Activated CD8-positive, alpha-beta memory T cell treated with anti-CD3 and anti-CD28 coated beads, Interleukin-2, amount 50 U/mL, for 1 hour (primary cell): ENCODE measurements at regions not wholly inside any gene's neighbourhood (a gene's known extent, or its start where the extent isn't known, plus 50 kb on each side); places are given as distances from the start of the nearest gene placed in this dataset.
"Not testable (repeated sequence)": the region's sequence is repeated elsewhere in the genome, so short reads cannot be mapped to it uniquely, and the experiment has no call there.

Experiments
- DNase-seq: peaks from one replicate; pipeline ENCODE4 v3.0.0-alpha.2; 2020; ENCODE audit errors: extremely low read depth

GRCh38 chr6:144768551-144769075 is 483.5 kb downstream of the UTRN start:
- no peak for DNase-seq

DNA sequence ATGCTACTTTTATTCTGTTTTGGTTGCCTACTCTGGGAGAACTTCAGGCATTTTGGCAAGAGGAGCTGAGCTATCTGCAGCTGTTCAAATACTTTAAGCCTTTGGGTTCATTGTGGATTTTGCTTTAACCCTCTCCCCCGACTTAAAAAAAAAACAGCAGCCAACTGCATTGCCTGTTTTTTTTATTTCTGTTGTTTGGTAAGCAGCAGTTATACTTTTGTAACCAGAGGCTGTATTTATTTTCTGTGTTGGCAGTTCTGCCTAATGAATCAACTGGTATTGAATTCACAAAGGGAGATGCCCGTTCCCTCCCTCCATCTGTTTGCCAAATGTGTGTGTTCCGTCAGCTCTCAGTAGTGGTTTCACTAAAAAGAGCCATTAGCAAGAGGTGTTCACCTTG is 484.0 kb downstream of the UTRN start:
- no peak for DNase-seq

DNA sequence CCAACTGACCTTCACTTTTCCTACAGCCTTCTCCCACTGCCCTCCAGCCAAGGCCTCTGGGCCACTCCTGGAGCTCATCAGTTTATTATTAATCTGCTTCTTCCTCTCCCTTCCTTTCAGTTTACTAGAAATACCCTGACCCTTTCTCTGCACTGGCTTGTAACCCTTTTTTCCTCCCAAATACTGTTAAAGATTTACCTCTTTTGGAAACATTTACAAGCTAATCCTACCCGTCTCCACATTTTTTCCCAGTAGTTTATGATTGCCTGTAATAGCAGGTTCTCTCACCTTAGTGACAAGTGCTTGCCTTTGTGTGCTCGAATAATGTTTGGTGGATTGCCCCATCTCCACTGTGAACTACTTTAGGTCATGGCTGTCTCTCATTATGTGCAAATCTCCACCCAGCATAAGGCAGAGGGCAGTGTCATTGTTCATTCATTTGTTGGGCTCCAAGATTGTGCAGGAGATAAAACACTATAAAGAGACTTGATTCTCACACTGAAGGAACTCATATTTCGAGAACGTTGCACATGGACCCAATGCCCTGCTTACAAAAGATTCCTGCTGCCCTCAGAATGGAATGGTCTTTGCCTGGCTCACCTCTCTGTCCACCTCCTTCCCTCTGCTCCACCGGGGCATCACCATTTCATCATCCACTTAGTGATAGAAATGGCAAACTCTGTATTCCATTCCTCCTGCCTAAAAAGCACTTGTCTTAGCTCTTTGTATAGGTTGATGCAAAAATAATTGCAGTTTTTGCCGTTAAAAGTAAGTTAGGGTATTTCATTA is 491.1 kb downstream of the UTRN start:
- DNase-seq, result no peak

GRCh38 chr6:144777249-144777648 is 492.1 kb downstream of the UTRN start:
- DNase-seq, result no peak

DNA sequence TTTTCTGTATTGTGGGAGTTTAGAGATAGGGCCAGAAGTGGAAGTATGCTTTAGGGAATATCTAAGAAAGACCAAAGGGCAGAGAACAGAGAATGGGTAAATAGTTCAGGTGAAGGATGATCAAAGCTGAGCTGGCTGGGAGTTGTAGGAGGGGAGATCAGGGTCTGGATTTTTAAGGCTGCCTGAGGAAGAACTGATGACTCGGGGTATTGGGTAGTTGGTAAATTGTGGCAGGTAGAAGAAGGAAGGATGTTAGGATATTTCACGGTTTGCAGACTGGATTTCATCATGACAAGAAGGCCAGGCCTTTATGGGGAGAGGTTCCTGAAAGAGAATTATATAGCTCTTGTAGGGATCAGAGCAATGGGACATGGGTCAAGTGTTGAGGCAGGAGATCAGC is 492.9 kb downstream of the UTRN start:
- no peak for DNase-seq

GRCh38 chr6:144778773-144779492 is 493.8 kb downstream of the UTRN start:
- DNase-seq, result no peak

- no peak for DNase-seq
Measured at GRCh38 chr6:144781836-144782235, 496.7 kb downstream of the UTRN start.

DNA sequence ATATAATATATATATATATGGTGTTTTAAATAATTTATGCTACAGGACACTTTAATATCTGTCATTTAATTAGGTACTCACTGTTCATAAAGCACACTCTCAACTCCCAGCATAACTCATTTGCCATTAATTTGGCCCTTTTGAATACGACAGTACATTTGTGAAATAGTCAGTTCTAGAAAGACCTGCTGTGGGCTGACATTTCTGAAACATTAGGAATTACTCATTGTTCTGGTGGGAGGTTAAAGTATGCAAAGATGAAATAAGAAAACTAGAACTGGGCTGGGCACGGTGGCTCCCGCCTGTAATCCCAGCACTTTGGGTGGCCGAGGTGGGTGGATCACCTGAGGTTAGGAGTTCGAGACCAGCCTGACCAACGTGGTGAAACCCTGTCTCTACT is 497.5 kb downstream of the UTRN start:
- no peak for DNase-seq

DNA sequence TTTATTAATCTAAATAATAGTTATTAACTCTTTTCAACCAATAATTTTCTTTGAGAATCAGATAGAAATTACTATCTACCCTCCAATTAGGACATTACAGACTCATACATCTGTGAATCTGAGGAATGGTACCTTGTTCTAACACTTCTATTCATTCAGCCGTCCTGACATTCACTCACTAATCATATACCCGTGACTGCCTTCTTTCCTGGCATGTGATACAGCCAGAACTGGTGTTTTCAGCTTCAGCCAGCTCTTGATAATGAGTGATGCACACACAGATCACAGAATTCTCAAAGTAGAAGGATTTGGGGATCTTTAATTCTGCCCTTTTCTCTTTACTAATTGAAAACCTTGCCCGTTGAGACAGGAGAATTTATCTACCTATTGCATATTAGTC is 499.9 kb downstream of the UTRN start:
- no peak for DNase-seq

DNA sequence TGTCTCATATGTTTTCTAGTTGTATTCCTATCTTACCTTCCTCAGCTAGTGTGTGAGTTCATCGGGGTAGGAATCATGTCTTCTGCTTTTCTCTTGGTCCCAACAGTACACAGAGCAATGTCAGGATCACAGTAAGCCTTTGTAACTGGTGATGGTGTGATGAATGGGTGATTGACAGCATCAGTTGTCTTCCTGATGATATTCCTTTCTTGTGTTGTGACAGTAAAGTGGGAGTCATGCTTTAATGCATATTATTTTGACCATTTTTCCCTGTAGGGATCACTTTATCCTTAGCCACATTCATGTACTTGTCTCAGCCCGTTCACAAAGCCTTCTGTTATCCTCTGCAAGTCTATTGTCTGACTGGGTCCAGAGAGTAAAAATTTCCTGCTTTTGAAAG is 501.7 kb downstream of the UTRN start:
- DNase-seq, result no peak

GRCh38 chr6:144793744-144794143 is 508.6 kb downstream of the UTRN start:
- DNase-seq, result no peak

DNA sequence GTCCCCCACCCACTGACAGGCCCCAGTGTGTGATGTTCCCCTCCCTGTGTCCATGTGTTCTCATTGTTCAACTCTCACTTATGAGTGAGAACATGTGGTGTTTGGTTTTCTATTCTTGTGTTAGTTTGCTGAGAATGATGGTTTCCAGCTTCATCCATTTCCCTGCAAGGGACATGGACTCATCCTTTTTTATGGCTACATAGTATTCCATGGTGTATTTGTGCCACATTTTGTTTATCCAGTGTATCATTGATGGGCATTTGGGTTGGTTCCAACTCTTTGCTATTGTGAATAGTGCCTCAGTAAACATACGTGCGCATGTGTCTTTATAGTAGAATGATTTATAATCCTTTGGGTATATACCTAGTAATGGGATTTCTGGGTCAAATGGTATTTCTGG is 509.9 kb downstream of the UTRN start:
- not testable (repeated sequence) for DNase-seq

- no peak for DNase-seq
Measured at GRCh38 chr6:144796070-144796469, 510.9 kb downstream of the UTRN start.

- no peak for DNase-seq
Measured at GRCh38 chr6:144797881-144798589, 512.9 kb downstream of the UTRN start.

- no peak for DNase-seq
Measured at GRCh38 chr6:144804246-144804790, 519.2 kb downstream of the UTRN start.

- DNase-seq, result no peak
Measured at GRCh38 chr6:144805049-144805448, 519.9 kb downstream of the UTRN start.

DNA sequence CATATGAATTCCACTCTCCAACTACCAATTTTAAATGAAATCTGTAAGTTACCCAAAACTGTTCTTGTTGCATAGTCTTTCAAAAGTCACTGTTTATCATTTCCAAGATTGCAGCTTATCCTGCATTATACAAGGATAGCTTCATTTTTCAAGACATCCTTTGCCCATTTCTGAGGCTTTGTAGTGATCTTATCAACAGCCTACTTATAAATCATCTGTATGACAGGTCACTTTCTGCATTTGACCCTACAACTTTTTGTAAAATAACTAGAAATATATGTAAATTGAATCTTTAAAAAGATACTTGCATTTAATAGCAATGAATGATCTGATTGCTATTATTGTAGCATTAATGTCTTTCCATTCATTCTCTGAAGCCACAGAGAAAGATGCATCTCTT is 521.1 kb downstream of the UTRN start:
- DNase-seq, result no peak

- no peak for DNase-seq
Measured at GRCh38 chr6:144809120-144809519, 524.0 kb downstream of the UTRN start.

DNA sequence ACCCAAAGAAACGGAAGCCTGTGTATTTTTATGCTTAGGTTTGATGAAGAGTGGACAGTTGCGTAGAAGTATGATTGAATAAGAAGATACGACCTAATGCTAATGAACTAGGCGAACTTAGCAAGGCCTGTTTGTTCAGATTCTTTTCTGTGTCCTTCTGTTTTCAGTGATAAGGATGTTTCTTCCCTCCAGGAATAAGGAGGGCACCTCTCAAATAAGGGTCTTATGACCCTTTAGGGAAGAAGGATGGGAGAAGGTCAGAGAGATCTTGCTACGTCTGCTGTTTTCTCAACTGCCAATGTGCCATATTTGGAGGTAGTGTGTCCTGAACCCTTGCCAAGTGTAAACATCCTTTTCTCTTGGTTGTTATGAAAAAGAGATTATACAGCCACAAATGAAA is 524.8 kb downstream of the UTRN start:
- no peak for DNase-seq

DNA sequence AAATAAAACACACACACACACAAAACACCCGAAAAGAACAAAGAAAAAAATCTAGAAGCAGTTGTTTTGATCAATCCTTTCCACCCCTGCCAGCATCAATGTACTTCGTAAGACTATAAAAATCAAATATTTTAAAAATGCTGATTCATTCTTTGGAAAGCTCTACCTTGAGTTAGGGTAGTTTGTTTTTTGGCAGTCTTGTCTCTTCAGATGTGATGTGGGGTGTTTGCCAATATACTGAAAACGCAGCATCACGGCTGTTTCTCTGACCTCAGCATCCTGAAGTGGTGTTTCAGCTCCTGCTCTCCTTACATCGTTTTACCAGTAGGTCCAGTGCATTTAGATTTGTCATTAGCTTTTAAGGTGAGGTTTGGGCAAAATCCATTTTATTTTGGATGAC is 526.0 kb downstream of the UTRN start:
- no peak for DNase-seq

- DNase-seq, result no peak
Measured at GRCh38 chr6:144816936-144817335, 531.8 kb downstream of the UTRN start.

DNA sequence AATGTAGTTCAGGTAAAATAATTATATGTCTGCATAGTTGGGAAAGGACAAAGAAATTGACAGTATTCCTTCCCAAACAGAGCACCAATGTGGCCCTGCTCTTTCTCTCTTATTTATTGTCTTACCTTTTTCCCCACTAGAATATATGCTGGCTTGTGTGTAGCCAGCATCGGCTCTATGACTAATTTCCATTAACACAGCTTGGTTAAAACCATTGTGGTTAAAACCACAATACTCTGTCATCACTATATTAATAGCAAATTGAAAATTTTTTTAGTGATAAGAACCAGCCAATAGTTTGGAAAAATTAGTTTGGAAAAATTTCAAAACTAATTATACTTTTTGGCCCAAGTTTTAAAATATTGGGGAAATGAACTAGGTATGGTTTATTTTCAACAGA is 535.1 kb downstream of the UTRN start:
- no peak for DNase-seq
